PFSK-1 (cell line): ENCODE measurements at regions not wholly inside any gene's neighbourhood (a gene's known extent, or its start where the extent isn't known, plus 50 kb on each side); places are given as distances from the start of the nearest gene placed in this dataset.

Experiments
- POLR2AphosphoS5 ChIP-seq: IDR thresholded peaks from 2 replicates; pipeline ENCODE4 v1.6.1; 2012; ENCODE audit warnings: low read depth, mild to moderate bottlenecking, control low read depth, low read length, moderate library complexity
- SIN3A ChIP-seq: IDR thresholded peaks from 2 replicates; pipeline ENCODE4 v1.6.1; 2012; ENCODE audit warnings: mild to moderate bottlenecking, low read length, moderate library complexity, borderline replicate concordance; ENCODE audit not compliant: insufficient read depth
- TAF1 ChIP-seq: IDR thresholded peaks from 2 replicates; pipeline ENCODE4 v1.6.1; 2012; ENCODE audit warnings: low read length, control low read depth, borderline replicate concordance; ENCODE audit not compliant: insufficient read depth

DNA sequence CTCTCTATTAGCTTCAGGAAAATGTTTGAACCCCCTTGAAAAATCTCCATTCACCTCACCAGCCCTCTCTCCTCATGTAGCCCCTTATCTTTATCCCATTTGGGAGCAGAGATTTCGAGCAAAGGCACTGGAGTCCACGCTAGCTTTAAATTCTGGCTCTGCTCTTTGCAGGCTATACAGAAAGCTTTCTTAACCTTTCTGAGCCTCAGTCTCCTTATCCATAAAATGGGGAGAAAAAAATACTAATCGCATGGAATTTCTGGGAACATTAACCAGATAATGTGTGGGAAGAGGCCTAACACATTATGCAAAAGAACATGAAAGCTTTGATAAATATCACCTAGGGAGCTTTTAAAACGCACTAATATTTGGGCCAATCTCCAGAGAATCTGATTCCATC is 476.3 kb upstream of the CDH5 start:
- TF ChIP-seq TAF1 (no peak), SIN3A (no peak), POLR2AphosphoS5 (no peak)
